Neural crest cell (in vitro differentiated cells): ENCODE measurements at regions not wholly inside any gene's neighbourhood (a gene's known extent, or its start where the extent isn't known, plus 50 kb on each side); places are given as distances from the start of the nearest gene placed in this dataset.

Source experiments
- DNase-seq: peaks from one replicate; pipeline ENCODE4 v3.0.0; 2021; ENCODE audit warnings: low read depth, mixed read lengths, low spot score
- H3K27ac Mint-ChIP-seq: one replicate; pipeline ENCODE4 v1.8.0; 2021; ENCODE audit warnings: mild to moderate bottlenecking, mixed read lengths; ENCODE audit not compliant: unreplicated experiment
- H3K27me3 Mint-ChIP-seq: 2 replicates; pipeline ENCODE4 v1.8.0; 2021; ENCODE audit warnings: low read depth, mild to moderate bottlenecking, mixed read lengths
- H3K36me3 Mint-ChIP-seq: 2 replicates; pipeline ENCODE4 v1.8.0; 2021; ENCODE audit warnings: low read depth, mild to moderate bottlenecking, mixed read lengths
- H3K4me1 Mint-ChIP-seq: 2 replicates; pipeline ENCODE4 v1.8.0; 2021; ENCODE audit warnings: mixed read lengths
- H3K4me3 Mint-ChIP-seq: one replicate; pipeline ENCODE4 v1.8.0; 2021; ENCODE audit warnings: mild to moderate bottlenecking, mixed read lengths
- H3K9me3 Mint-ChIP-seq: 2 replicates; pipeline ENCODE4 v1.8.0; 2021; ENCODE audit warnings: mixed read lengths
- CTCF ChIP-seq: fragments of 200-600 bp; sonication (generic); conservative IDR thresholded peaks from 2 replicates; pipeline ENCODE4 v1.5.0; 2021; ENCODE audit warnings: antibody characterized with exemption, mild to moderate bottlenecking

- no peak for TF ChIP-seq CTCF
- peaks cover 13% of the 10 kb centered on the region for H3K4me1 Mint-ChIP-seq
- no peak overlapping the region for H3K4me3 Mint-ChIP-seq
- no peak overlapping the region for H3K27ac Mint-ChIP-seq
- H3K27me3 Mint-ChIP-seq, result no peaks in the 10 kb centered on the region
- H3K36me3 Mint-ChIP-seq, result peaks cover 3% of the 10 kb centered on the region
- H3K9me3 Mint-ChIP-seq, result peaks cover 2% of the 10 kb centered on the region
- no peak for DNase-seq
These were observed 1325.4 kb upstream of the ZEB2 start for GRCh38 chr2:145845207-145845894.

- TF ChIP-seq CTCF, result no peak
- no peaks in the 10 kb centered on the region for H3K27me3 Mint-ChIP-seq
- H3K4me1 Mint-ChIP-seq, result peaks cover 3% of the 10 kb centered on the region
- H3K9me3 Mint-ChIP-seq, result peaks cover 4% of the 10 kb centered on the region
- peaks cover 3% of the 10 kb centered on the region for H3K36me3 Mint-ChIP-seq
- H3K27ac Mint-ChIP-seq, result no peak overlapping the region
- DNase-seq, result no peak
- no peak overlapping the region for H3K4me3 Mint-ChIP-seq
These were observed 1322.1 kb upstream of the ZEB2 start for GRCh38 chr2:145841973-145842372.

- Mint-ChIP-seq H3K9me3 (peaks cover 6% of the 10 kb centered on the region), H3K4me3 (no peak overlapping the region), H3K36me3 (no peaks in the 10 kb centered on the region), H3K27ac (no peak overlapping the region), H3K27me3 (no peaks in the 10 kb centered on the region), H3K4me1 (peaks cover 3% of the 10 kb centered on the region)
- no peak for TF ChIP-seq CTCF
- DNase-seq, result no peak
These were observed 1317.1 kb upstream of the ZEB2 start for GRCh38 chr2:145836986-145837385.

GRCh38 chr2:145835665-145836064 lies 1315.7 kb upstream of the ZEB2 start:
- TF ChIP-seq CTCF, result no peak
- peaks cover 6% of the 10 kb centered on the region for H3K9me3 Mint-ChIP-seq
- DNase-seq, result no peak
- H3K4me3 Mint-ChIP-seq, result no peak overlapping the region
- H3K27ac Mint-ChIP-seq, result no peak overlapping the region
- H3K27me3 Mint-ChIP-seq, result no peaks in the 10 kb centered on the region
- H3K36me3 Mint-ChIP-seq, result no peaks in the 10 kb centered on the region
- H3K4me1 Mint-ChIP-seq, result peaks cover 3% of the 10 kb centered on the region

GRCh38 chr2:145832681-145833080 lies 1312.8 kb upstream of the ZEB2 start:
- Mint-ChIP-seq H3K4me3 (no peak overlapping the region), H3K4me1 (no peaks in the 10 kb centered on the region), H3K9me3 (peaks cover 8% of the 10 kb centered on the region), H3K27me3 (no peaks in the 10 kb centered on the region), H3K36me3 (peaks cover 4% of the 10 kb centered on the region), H3K27ac (no peak overlapping the region)
- TF ChIP-seq CTCF, result no peak
- no peak for DNase-seq
